ENCODE measurements at regions not wholly inside any gene's neighbourhood (a gene's known extent, or its start where the extent isn't known, plus 50 kb on each side); places are given as distances from the start of the nearest gene placed in this dataset.

DNA sequence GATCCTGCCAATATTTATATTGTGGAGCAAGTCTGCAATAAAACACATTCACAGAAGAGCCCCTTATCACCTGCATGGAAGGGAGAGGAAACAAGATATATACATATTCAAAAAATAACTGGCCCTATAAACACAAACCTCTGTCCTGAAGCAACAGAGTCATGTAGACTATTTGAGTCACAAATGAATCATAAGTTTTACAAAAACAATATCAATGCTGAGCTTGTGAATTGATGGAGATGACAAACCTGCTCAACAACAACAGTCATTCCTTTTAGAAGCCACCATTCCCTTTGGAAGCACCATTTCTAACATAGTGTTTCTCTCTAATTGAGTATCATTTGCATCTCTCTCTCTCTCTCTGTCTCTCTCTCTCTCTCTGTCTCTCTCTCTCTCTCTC lies 313.9 kb downstream of the MID1IP1 start:
- Mint-ChIP-seq H3K9me3 (no peaks in the 10 kb centered on the region), H3K36me3 (ENCODE audit: low read depth) (no peaks in the 10 kb centered on the region), H3K27ac (no peak overlapping the region), H3K4me3 (no peak overlapping the region), H3K4me1 (ENCODE audit: low read depth) (no peaks in the 10 kb centered on the region), H3K27me3 (ENCODE audit: insufficient read depth) (peaks cover 4% of the 10 kb centered on the region)
- intact Hi-C loops (cut with micrococcal nuclease), result no loop called here
- no peak for DNase-seq (ENCODE audit: low spot score)

GRCh38 chrX:39117101-39117500 lies 315.8 kb downstream of the MID1IP1 start:
- no peaks in the 10 kb centered on the region for H3K36me3 Mint-ChIP-seq (ENCODE audit: low read depth)
- no peak for DNase-seq (ENCODE audit: low spot score)
- no peak overlapping the region for H3K27ac Mint-ChIP-seq
- no peaks in the 10 kb centered on the region for H3K9me3 Mint-ChIP-seq
- H3K4me3 Mint-ChIP-seq, result no peak overlapping the region
- H3K27me3 Mint-ChIP-seq (ENCODE audit: insufficient read depth), result peaks cover 4% of the 10 kb centered on the region
- no peaks in the 10 kb centered on the region for H3K4me1 Mint-ChIP-seq (ENCODE audit: low read depth)
- intact Hi-C loops (cut with micrococcal nuclease), result no loop called here

DNA sequence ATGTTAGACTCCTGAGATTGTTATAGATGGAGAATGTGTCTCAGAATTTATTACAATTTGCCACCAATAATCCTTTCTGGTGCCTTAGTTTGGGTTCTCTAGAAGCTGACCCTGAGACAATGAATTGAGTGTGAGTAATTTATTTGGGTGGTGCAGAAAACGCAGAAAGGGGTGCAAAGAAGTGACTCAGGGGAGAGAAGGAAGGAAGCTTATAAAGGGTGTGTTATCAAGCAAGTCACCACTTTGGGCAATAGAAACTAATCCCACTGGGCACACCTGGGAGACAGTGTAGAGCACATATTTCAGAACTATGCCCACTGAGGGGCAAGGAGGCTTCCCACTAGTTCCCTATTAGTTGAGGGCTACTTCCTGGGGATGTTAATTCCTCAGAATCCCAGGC lies 320.6 kb downstream of the MID1IP1 start:
- Mint-ChIP-seq H3K9me3 (no peaks in the 10 kb centered on the region), H3K4me3 (no peak overlapping the region), H3K27me3 (ENCODE audit: insufficient read depth) (peaks cover 4% of the 10 kb centered on the region), H3K27ac (no peak overlapping the region), H3K36me3 (ENCODE audit: low read depth) (no peaks in the 10 kb centered on the region), H3K4me1 (ENCODE audit: low read depth) (no peaks in the 10 kb centered on the region)
- intact Hi-C loops (cut with micrococcal nuclease), result no loop called here
- no peak for DNase-seq (ENCODE audit: low spot score)

- H3K4me3 Mint-ChIP-seq, result no peak overlapping the region
- no peaks in the 10 kb centered on the region for H3K36me3 Mint-ChIP-seq (ENCODE audit: low read depth)
- no peak for DNase-seq (ENCODE audit: low spot score)
- no peaks in the 10 kb centered on the region for H3K27me3 Mint-ChIP-seq (ENCODE audit: insufficient read depth)
- H3K27ac Mint-ChIP-seq, result no peak overlapping the region
- intact Hi-C loops (cut with micrococcal nuclease), result no loop called here
- no peaks in the 10 kb centered on the region for H3K4me1 Mint-ChIP-seq (ENCODE audit: low read depth)
- H3K9me3 Mint-ChIP-seq, result no peaks in the 10 kb centered on the region
Observed at GRCh38 chrX:39125834-39126233, 324.6 kb downstream of the MID1IP1 start.

DNA sequence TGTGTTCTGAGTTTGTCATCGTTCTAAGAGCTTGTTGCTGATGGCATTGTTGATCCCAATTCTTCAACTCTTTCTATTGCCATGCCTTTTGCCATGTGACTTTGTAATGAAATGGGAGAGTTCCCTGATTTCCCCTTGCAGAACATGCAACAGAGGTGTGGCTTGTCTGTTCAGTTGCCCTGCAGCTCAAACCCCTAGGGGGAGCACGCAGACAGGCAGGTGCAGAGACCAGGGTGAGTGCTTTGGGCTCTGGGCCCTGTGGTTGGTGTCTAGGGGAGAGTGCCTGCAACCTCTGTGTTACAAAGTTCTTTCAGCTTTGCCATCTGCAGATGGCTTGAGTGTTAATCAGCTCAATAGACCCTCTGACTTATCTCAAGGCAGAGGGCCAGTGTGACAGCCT lies 332.7 kb downstream of the MID1IP1 start:
- Mint-ChIP-seq H3K27ac (no peak overlapping the region), H3K4me1 (ENCODE audit: low read depth) (no peaks in the 10 kb centered on the region), H3K9me3 (peaks cover 4% of the 10 kb centered on the region), H3K4me3 (no peak overlapping the region), H3K36me3 (ENCODE audit: low read depth) (no peaks in the 10 kb centered on the region), H3K27me3 (ENCODE audit: insufficient read depth) (no peaks in the 10 kb centered on the region)
- intact Hi-C loops (cut with micrococcal nuclease), result no loop called here
- DNase-seq (ENCODE audit: low spot score), result no peak

- no peak for DNase-seq (ENCODE audit: low spot score)
- Mint-ChIP-seq H3K36me3 (ENCODE audit: low read depth) (no peaks in the 10 kb centered on the region), H3K4me1 (ENCODE audit: low read depth) (no peaks in the 10 kb centered on the region), H3K4me3 (no peak overlapping the region), H3K27me3 (ENCODE audit: insufficient read depth) (no peaks in the 10 kb centered on the region), H3K27ac (no peak overlapping the region), H3K9me3 (no peaks in the 10 kb centered on the region)
- intact Hi-C loops (cut with micrococcal nuclease), result no loop called here
Observed at GRCh38 chrX:39137363-39137954, 336.2 kb downstream of the MID1IP1 start.

- Mint-ChIP-seq H3K36me3 (ENCODE audit: low read depth) (no peaks in the 10 kb centered on the region), H3K4me3 (no peak overlapping the region), H3K9me3 (no peaks in the 10 kb centered on the region), H3K27me3 (ENCODE audit: insufficient read depth) (no peaks in the 10 kb centered on the region), H3K27ac (no peak overlapping the region), H3K4me1 (ENCODE audit: low read depth) (no peaks in the 10 kb centered on the region)
- no peak for DNase-seq (ENCODE audit: low spot score)
- intact Hi-C loops (cut with micrococcal nuclease), result no loop called here
Observed at GRCh38 chrX:39140581-39140980, 339.3 kb downstream of the MID1IP1 start.

GRCh38 chrX:39144323-39144722 lies 343.1 kb downstream of the MID1IP1 start:
- no peaks in the 10 kb centered on the region for H3K9me3 Mint-ChIP-seq
- no peaks in the 10 kb centered on the region for H3K36me3 Mint-ChIP-seq (ENCODE audit: low read depth)
- H3K4me3 Mint-ChIP-seq, result no peak overlapping the region
- no peaks in the 10 kb centered on the region for H3K4me1 Mint-ChIP-seq (ENCODE audit: low read depth)
- H3K27ac Mint-ChIP-seq, result no peak overlapping the region
- no peak for DNase-seq (ENCODE audit: low spot score)
- intact Hi-C loops (cut with micrococcal nuclease), result no loop called here
- no peaks in the 10 kb centered on the region for H3K27me3 Mint-ChIP-seq (ENCODE audit: insufficient read depth)

- intact Hi-C loops (cut with micrococcal nuclease), result no loop called here
- Mint-ChIP-seq H3K9me3 (no peaks in the 10 kb centered on the region), H3K27me3 (ENCODE audit: insufficient read depth) (no peaks in the 10 kb centered on the region), H3K36me3 (ENCODE audit: low read depth) (no peaks in the 10 kb centered on the region), H3K27ac (no peak overlapping the region), H3K4me1 (ENCODE audit: low read depth) (peaks cover 5% of the 10 kb centered on the region), H3K4me3 (no peak overlapping the region)
- DNase-seq (ENCODE audit: low spot score), result no peak
Observed at GRCh38 chrX:39144956-39145355, 343.7 kb downstream of the MID1IP1 start.

GRCh38 chrX:39145859-39146258 lies 344.6 kb downstream of the MID1IP1 start:
- peaks cover 11% of the 10 kb centered on the region for H3K4me1 Mint-ChIP-seq (ENCODE audit: low read depth)
- no peak overlapping the region for H3K4me3 Mint-ChIP-seq
- intact Hi-C loops (cut with micrococcal nuclease), result no loop called here
- H3K9me3 Mint-ChIP-seq, result no peaks in the 10 kb centered on the region
- H3K36me3 Mint-ChIP-seq (ENCODE audit: low read depth), result no peaks in the 10 kb centered on the region
- DNase-seq (ENCODE audit: low spot score), result no peak
- H3K27ac Mint-ChIP-seq, result no peak overlapping the region
- H3K27me3 Mint-ChIP-seq (ENCODE audit: insufficient read depth), result no peaks in the 10 kb centered on the region

- Mint-ChIP-seq H3K4me3 (no peak overlapping the region), H3K36me3 (ENCODE audit: low read depth) (no peaks in the 10 kb centered on the region), H3K27ac (no peak overlapping the region), H3K27me3 (ENCODE audit: insufficient read depth) (no peaks in the 10 kb centered on the region), H3K9me3 (no peaks in the 10 kb centered on the region), H3K4me1 (ENCODE audit: low read depth) (peaks cover 11% of the 10 kb centered on the region)
- peak; percentile 20 for DNase-seq (ENCODE audit: low spot score)
- intact Hi-C loops (cut with micrococcal nuclease), result loop anchor here (1.0 to 5.0 kb wide), 3 partner anchors 382 to 485 kb away; no protein-coding TSS in a partner anchor
Observed at GRCh38 chrX:39149761-39150160, 348.5 kb downstream of the MID1IP1 start.

GRCh38 chrX:39150220-39150619 lies 349.0 kb downstream of the MID1IP1 start:
- H3K27ac Mint-ChIP-seq, result no peak overlapping the region
- intact Hi-C loops (cut with micrococcal nuclease), result loop anchor here (5.0 kb wide), 1 partner anchor 383 kb away; no protein-coding TSS in a partner anchor
- DNase-seq (ENCODE audit: low spot score), result no peak

GRCh38 chrX:39150621-39151020 lies 349.4 kb downstream of the MID1IP1 start:
- DNase-seq (ENCODE audit: low spot score), result no peak
- no peak overlapping the region for H3K4me3 Mint-ChIP-seq
- no peaks in the 10 kb centered on the region for H3K36me3 Mint-ChIP-seq (ENCODE audit: low read depth)
- H3K9me3 Mint-ChIP-seq, result no peaks in the 10 kb centered on the region
- intact Hi-C loops (cut with micrococcal nuclease), result loop anchor here (5.0 kb wide), 1 partner anchor 383 kb away; no protein-coding TSS in a partner anchor
- H3K27me3 Mint-ChIP-seq (ENCODE audit: insufficient read depth), result no peaks in the 10 kb centered on the region
- H3K27ac Mint-ChIP-seq, result no peak overlapping the region
- H3K4me1 Mint-ChIP-seq (ENCODE audit: low read depth), result peaks cover 11% of the 10 kb centered on the region

More at GRCh38 chrX:39150220-39150619, 349.0 kb downstream of the MID1IP1 start:
- Mint-ChIP-seq H3K4me3 (no peak overlapping the region), H3K4me1 (ENCODE audit: low read depth) (peaks cover 11% of the 10 kb centered on the region), H3K36me3 (ENCODE audit: low read depth) (no peaks in the 10 kb centered on the region), H3K27me3 (ENCODE audit: insufficient read depth) (no peaks in the 10 kb centered on the region), H3K9me3 (no peaks in the 10 kb centered on the region)

DNA sequence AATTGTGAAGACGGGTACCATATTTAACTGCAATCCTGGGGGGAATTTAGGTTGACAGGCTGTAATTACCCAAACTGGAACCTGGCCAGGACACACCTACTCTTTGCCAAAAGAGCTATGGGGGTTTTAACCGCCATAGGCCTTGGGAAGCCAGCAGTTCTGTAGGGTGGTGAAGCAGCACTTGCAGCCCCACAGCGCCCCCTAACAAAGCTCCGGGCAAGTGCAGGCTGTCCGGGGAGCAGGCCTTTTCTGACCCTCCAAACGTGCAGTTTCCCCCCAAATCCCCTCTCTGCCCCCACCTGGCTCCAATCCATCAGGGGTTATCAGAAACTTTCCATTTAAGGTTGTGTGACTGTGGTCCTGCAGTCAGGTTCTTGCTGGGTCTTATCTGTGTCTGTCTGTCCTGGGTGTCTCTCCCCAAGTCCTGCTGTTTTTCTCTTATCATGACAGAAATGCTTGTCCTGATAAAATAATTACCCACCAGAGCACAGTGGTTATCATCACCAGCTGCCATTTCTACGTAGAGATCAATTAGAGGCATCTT lies 350.9 kb downstream of the MID1IP1 start:
- Mint-ChIP-seq H3K27ac (no peak overlapping the region), H3K36me3 (ENCODE audit: low read depth) (no peaks in the 10 kb centered on the region), H3K27me3 (ENCODE audit: insufficient read depth) (no peaks in the 10 kb centered on the region), H3K4me1 (ENCODE audit: low read depth) (peaks cover 11% of the 10 kb centered on the region), H3K4me3 (no peak overlapping the region), H3K9me3 (no peaks in the 10 kb centered on the region)
- intact Hi-C loops (cut with micrococcal nuclease), result loop anchor here (5.0 kb wide), 1 partner anchor 385 kb away; no protein-coding TSS in a partner anchor
- DNase-seq (ENCODE audit: low spot score), result no peak
